NT2/D1 (cell line): ENCODE measurements at regions not wholly inside any gene's neighbourhood (a gene's known extent, or its start where the extent isn't known, plus 50 kb on each side); places are given as distances from the start of the nearest gene placed in this dataset.

Experiments
- YY1 ChIP-seq: IDR thresholded peaks from 2 replicates; pipeline ENCODE4 v1.6.1; 2011; ENCODE audit not compliant: insufficient read length, insufficient read depth
- ZNF274 ChIP-seq: IDR thresholded peaks from 2 replicates; pipeline ENCODE4 v1.6.1; 2011; ENCODE audit warnings: mild to moderate bottlenecking, low read depth, low read length

GRCh38 chr5:4370218-4370617 lies 769.9 kb upstream of the ADAMTS16 start:
- TF ChIP-seq ZNF274, result no peak
- TF ChIP-seq YY1, result no peak
